T-helper 2 cell treated with Interferon-gamma antibody and Interleukin-4, amounts not matched to agents 5 μg/mL and 100 μg/mL, for 36 hours (primary cell): ENCODE measurements at regions not wholly inside any gene's neighbourhood (a gene's known extent, or its start where the extent isn't known, plus 50 kb on each side); places are given as distances from the start of the nearest gene placed in this dataset.

Source experiments
- DNase-seq: peaks from one replicate; pipeline ENCODE4 v3.0.0; 2021; ENCODE audit warnings: low spot score
- H3K27ac Mint-ChIP-seq: one replicate; pipeline ENCODE4 v1.8.0; 2021; ENCODE audit warnings: mild to moderate bottlenecking, mixed read lengths
- H3K27me3 Mint-ChIP-seq: one replicate; pipeline ENCODE4 v1.8.0; 2021; ENCODE audit warnings: low read depth, mixed read lengths
- H3K36me3 Mint-ChIP-seq: one replicate; pipeline ENCODE4 v1.8.0; 2021; ENCODE audit warnings: low read depth, mixed read lengths
- H3K4me1 Mint-ChIP-seq: one replicate; pipeline ENCODE4 v1.8.0; 2021; ENCODE audit warnings: low read depth, mixed read lengths
- H3K4me3 Mint-ChIP-seq: one replicate; pipeline ENCODE4 v1.8.0; 2022; ENCODE audit warnings: mild to moderate bottlenecking, moderate library complexity, mixed read lengths
- H3K9me3 Mint-ChIP-seq: one replicate; pipeline ENCODE4 v1.8.0; 2021; ENCODE audit warnings: mixed read lengths

GRCh38 chr16:85455534-85455933, 157.6 kb upstream of the GSE1 start:
- Mint-ChIP-seq H3K4me1 (no peaks in the 10 kb centered on the region), H3K9me3 (no peaks in the 10 kb centered on the region), H3K4me3 (no peak overlapping the region), H3K27me3 (peaks cover 4% of the 10 kb centered on the region), H3K36me3 (no peaks in the 10 kb centered on the region), H3K27ac (no peak overlapping the region)
- DNase-seq = no peak

- Mint-ChIP-seq H3K36me3 (no peaks in the 10 kb centered on the region), H3K4me1 (peaks cover 1% of the 10 kb centered on the region), H3K4me3 (no peak overlapping the region), H3K27me3 (peaks cover 13% of the 10 kb centered on the region), H3K27ac (no peak overlapping the region), H3K9me3 (no peaks in the 10 kb centered on the region)
- DNase-seq = no peak
Observed at GRCh38 chr16:85457366-85457765, 155.8 kb upstream of the GSE1 start.

GRCh38 chr16:85458968-85459367, 154.2 kb upstream of the GSE1 start:
- Mint-ChIP-seq H3K9me3 (no peaks in the 10 kb centered on the region), H3K27ac (no peak overlapping the region), H3K4me1 (peaks cover 2% of the 10 kb centered on the region), H3K36me3 (no peaks in the 10 kb centered on the region), H3K27me3 (peaks cover 22% of the 10 kb centered on the region), H3K4me3 (no peak overlapping the region)
- DNase-seq = no peak

GRCh38 chr16:85459529-85460251, 153.4 kb upstream of the GSE1 start:
- Mint-ChIP-seq H3K4me1 (peaks cover 2% of the 10 kb centered on the region), H3K36me3 (no peaks in the 10 kb centered on the region), H3K4me3 (no peak overlapping the region), H3K27me3 (peaks cover 28% of the 10 kb centered on the region), H3K9me3 (no peaks in the 10 kb centered on the region), H3K27ac (no peak overlapping the region)
- DNase-seq = no peak

GRCh38 chr16:85460252-85461021, 152.7 kb upstream of the GSE1 start:
- DNase-seq = no peak
- Mint-ChIP-seq H3K27ac (no peak overlapping the region), H3K4me1 (peaks cover 2% of the 10 kb centered on the region), H3K36me3 (no peaks in the 10 kb centered on the region), H3K27me3 (peaks cover 30% of the 10 kb centered on the region), H3K4me3 (no peak overlapping the region), H3K9me3 (no peaks in the 10 kb centered on the region)

GRCh38 chr16:85461022-85461813, 151.9 kb upstream of the GSE1 start:
- peaks cover 2% of the 10 kb centered on the region for H3K4me1 Mint-ChIP-seq
- H3K36me3 Mint-ChIP-seq = no peaks in the 10 kb centered on the region
- no peaks in the 10 kb centered on the region for H3K9me3 Mint-ChIP-seq
- H3K4me3 Mint-ChIP-seq = no peak overlapping the region
- H3K27me3 Mint-ChIP-seq = peaks cover 32% of the 10 kb centered on the region
- DNase-seq = no peak
- H3K27ac Mint-ChIP-seq = no peak overlapping the region

GRCh38 chr16:85461814-85462713, 151.1 kb upstream of the GSE1 start:
- peaks cover 32% of the 10 kb centered on the region for H3K27me3 Mint-ChIP-seq

GRCh38 chr16:85462714-85463611, 150.2 kb upstream of the GSE1 start:
- Mint-ChIP-seq H3K4me1 (peaks cover 2% of the 10 kb centered on the region), H3K27ac (no peak overlapping the region), H3K27me3 (peaks cover 36% of the 10 kb centered on the region), H3K4me3 (no peak overlapping the region), H3K36me3 (no peaks in the 10 kb centered on the region), H3K9me3 (no peaks in the 10 kb centered on the region)
- no peak for DNase-seq

More at GRCh38 chr16:85461814-85462713, 151.1 kb upstream of the GSE1 start:
- Mint-ChIP-seq H3K9me3 (no peaks in the 10 kb centered on the region), H3K36me3 (no peaks in the 10 kb centered on the region), H3K27ac (no peak overlapping the region), H3K4me1 (peaks cover 2% of the 10 kb centered on the region), H3K4me3 (no peak overlapping the region)
- no peak for DNase-seq

- H3K27ac Mint-ChIP-seq = no peak overlapping the region
- H3K4me3 Mint-ChIP-seq = no peak overlapping the region
- no peaks in the 10 kb centered on the region for H3K9me3 Mint-ChIP-seq
- H3K27me3 Mint-ChIP-seq = peaks cover 36% of the 10 kb centered on the region
- H3K4me1 Mint-ChIP-seq = peaks cover 2% of the 10 kb centered on the region
- H3K36me3 Mint-ChIP-seq = no peaks in the 10 kb centered on the region
- no peak for DNase-seq
Observed at GRCh38 chr16:85463672-85464382, 149.3 kb upstream of the GSE1 start.

- no peak overlapping the region for H3K4me3 Mint-ChIP-seq
- H3K4me1 Mint-ChIP-seq = peaks cover 2% of the 10 kb centered on the region
- no peaks in the 10 kb centered on the region for H3K36me3 Mint-ChIP-seq
- no peak for DNase-seq
- H3K27me3 Mint-ChIP-seq = peaks cover 36% of the 10 kb centered on the region
- H3K9me3 Mint-ChIP-seq = no peaks in the 10 kb centered on the region
- no peak overlapping the region for H3K27ac Mint-ChIP-seq
Observed at GRCh38 chr16:85464383-85465305, 148.5 kb upstream of the GSE1 start.
